NCI-H446 (cell line): ENCODE measurements at regions not wholly inside any gene's neighbourhood (a gene's known extent, or its start where the extent isn't known, plus 50 kb on each side); places are given as distances from the start of the nearest gene placed in this dataset.
"Not testable (repeated sequence)": the region's sequence is repeated elsewhere in the genome, so short reads cannot be mapped to it uniquely, and the experiment has no call there.

Source experiments
- DNase-seq, 2 experiments: peaks; one replicate each; lab custom pipeline; 2025; lab: John Stamatoyannopoulos, UW

- not testable (repeated sequence) for DNase-seq
Observed at GRCh38 chr6:21282360-21282759, 311.2 kb upstream of the SOX4 start.

- no peak for DNase-seq
Observed at GRCh38 chr6:21284166-21284565, 309.4 kb upstream of the SOX4 start.

- DNase-seq: no peak
Observed at GRCh38 chr6:21284706-21285105, 308.8 kb upstream of the SOX4 start.

- no peak for DNase-seq
Observed at GRCh38 chr6:21294144-21294543, 299.4 kb upstream of the SOX4 start.

- DNase-seq: no peak
Observed at GRCh38 chr6:21295506-21296240, 297.9 kb upstream of the SOX4 start.

- no peak for DNase-seq
Observed at GRCh38 chr6:21297665-21298064, 295.9 kb upstream of the SOX4 start.

DNA sequence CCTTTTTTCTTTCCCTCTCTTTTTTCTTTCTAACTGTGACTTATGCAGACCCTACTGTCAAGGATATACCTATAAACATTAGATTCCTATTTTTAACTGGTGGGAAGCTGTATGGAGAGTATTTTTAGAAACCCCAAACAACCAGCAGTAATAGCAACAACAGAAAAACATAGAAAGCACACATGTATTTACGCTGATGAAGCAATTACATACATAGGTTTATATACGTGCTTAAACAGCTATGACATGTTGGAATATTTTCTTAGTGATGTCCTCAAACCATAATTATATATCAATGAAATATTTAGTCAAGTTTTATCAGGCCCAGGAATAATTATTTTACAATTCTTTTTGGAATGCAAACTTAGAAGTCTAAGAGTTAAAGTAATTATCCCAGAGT lies 294.3 kb upstream of the SOX4 start:
- DNase-seq: no peak

DNA sequence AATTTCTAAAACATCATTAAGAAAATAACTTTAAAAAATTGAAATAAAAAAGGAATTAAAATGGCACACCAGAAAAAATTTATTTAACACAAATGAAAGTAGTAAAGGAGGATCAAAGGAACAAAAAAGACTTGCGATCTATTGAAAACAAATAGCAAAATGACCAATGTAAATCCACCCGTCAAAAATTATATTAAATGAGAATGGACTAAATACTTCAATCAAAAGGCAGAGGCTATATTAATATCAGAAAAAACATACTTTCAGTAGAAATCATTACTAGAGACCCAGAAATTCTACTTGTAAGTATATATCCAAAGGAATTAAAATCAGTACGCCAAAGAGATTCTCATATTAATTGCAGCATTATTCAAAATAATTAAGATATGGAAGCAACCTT lies 293.1 kb upstream of the SOX4 start:
- no peak for DNase-seq

DNA sequence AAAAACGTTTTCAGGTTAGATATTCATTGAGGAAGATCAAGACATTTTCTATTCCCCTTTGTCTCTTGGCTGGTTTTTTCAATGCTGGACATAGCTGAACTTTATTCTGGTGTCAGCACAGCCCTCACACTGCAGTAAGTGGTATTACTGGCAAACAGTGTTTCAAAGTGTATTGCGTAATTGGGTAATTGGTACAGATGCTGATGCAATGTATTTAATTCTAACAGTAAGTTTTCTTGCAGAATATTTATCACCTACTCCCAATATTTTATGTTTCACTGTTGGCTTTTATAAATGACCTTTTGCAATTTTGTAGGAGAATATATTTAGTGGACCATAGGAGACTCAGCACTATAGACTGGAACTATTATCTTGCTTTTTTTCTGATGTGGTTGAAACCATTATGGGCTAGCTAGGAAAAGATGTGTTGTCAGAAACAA lies 287.6 kb upstream of the SOX4 start:
- DNase-seq: no peak

- no peak for DNase-seq
Observed at GRCh38 chr6:21306546-21306945, 287.0 kb upstream of the SOX4 start.

- DNase-seq: no peak
Observed at GRCh38 chr6:21309807-21310221, 283.7 kb upstream of the SOX4 start.

DNA sequence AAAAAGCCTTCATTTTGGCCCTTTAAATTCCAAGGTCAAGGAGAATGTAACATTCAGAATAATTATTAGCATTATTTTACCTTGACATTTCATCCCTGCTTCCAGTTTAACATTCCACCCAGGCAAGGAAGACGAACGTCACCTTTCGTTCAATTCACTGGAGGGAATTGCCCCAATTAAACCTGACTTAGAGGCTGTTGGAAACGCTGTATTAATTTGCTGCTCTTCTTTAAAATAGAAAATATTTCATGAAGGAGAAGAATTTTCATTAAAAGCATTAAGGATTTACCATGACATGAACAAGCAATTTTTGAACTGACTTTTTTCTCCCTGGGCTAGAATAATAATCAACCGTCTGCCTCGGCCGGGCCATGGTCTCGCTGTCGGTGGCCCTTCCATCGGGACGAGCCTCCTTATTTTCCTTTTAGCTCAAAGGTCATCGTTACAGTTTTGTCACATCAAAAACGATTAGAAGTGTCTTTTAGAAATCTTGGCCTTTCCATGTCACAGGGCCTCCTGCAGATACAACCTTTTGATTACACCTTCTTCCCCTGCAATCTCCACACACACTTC lies 282.9 kb upstream of the SOX4 start:
- no peak for DNase-seq

DNA sequence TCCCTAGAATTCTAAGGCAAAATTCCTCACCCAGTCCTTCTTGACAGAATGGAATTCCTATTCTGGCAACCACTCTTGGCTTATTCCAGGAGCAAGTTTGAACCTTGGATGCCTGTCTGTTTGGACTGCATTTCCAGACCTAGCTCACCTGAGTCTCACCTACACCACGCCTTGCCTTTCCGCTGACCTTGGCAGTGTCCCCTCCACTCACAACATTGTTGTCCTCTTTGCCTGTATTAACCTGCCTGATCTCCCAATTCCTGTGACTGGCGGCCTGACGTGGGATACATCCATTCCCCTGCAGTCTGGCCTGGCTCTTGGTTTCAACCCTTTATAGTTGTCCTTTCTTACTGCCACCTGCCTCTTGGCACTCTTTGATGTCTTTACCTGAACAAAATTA lies 281.4 kb upstream of the SOX4 start:
- no peak for DNase-seq

DNA sequence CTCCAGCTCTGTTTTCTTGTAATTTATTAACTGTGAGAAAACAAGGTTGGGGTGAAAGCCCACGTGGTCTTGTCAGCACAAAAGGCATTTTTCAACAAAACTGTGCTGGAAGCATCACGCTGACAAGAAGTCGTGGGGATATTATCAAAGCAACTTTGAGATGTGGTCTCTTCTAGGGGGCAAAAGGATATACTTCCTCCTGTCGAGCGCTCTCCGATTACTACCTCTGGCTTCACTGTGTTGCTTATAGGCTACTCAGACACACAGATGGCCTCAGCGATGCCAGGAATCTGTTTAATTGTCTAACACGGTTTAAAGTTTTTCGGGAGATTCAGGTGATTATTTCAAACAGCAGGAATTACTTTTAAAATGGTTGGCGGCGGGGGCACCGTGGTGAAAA lies 275.9 kb upstream of the SOX4 start:
- no peak for DNase-seq

- no peak for DNase-seq
Observed at GRCh38 chr6:21321076-21321475, 272.5 kb upstream of the SOX4 start.

DNA sequence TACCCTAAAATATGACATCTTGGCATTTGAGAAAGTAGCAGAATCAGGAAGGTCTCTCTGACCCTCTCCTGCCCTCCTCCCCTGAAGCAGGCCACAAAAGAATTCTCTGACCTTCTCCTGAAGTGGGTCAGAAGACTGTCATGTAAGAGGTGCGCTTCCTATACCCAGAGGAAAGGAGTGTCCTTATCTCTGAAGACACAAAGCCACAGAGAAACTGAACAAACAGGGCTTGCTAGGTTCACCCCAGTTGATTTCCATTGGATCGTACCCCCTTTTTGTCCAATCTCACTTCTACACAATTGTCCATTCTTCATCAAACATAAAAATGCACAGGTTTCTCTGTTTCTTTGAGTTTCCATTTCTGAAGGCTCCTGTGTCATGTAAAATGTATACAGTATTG lies 272.0 kb upstream of the SOX4 start:
- no peak for DNase-seq

- DNase-seq: no peak
Observed at GRCh38 chr6:21323577-21323976, 270.0 kb upstream of the SOX4 start.

- no peak for DNase-seq
Observed at GRCh38 chr6:21325201-21325856, 268.2 kb upstream of the SOX4 start.

- no peak for DNase-seq
Observed at GRCh38 chr6:21327326-21328112, 266.0 kb upstream of the SOX4 start.

DNA sequence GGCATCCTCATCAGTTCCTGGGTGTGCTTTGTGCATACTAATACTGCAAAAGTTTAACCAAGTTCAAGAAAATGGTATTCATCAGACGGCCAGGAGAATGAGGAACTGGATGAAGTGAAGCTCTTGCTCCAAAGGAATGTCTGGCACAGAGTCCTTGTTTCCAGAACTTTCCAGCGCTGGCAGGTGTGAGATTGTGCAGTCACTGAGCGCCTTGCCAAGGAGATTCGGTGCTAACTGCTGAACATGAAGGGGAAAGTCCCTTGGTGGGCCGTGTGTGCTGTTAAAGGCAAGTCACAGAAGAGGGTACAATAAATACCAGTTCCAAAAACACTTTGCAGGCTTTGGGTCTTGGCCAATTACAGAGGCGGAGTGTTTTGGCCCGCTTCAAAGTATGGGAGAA lies 262.3 kb upstream of the SOX4 start:
- no peak for DNase-seq

- no peak for DNase-seq
Observed at GRCh38 chr6:21332077-21332476, 261.5 kb upstream of the SOX4 start.

- DNase-seq: no peak
Observed at GRCh38 chr6:21332660-21333059, 260.9 kb upstream of the SOX4 start.

GRCh38 chr6:21333715-21334114 lies 259.8 kb upstream of the SOX4 start:
- DNase-seq: no peak
